ENCODE measurements at regions not wholly inside any gene's neighbourhood (a gene's known extent, or its start where the extent isn't known, plus 50 kb on each side); places are given as distances from the start of the nearest gene placed in this dataset.

GRCh38 chrX:95885074-95885473 is 799.6 kb upstream of the DIAPH2 start:
- Histone ChIP-seq H2AFZ (ENCODE audit: low read length) (no peak overlapping the region), H3K14ac (ENCODE audit: insufficient read length) (no peak overlapping the region), H3K36me3 (ENCODE audit: control insufficient read depth in 2 of 4, insufficient read depth in 4 of 4, low read length in 3 of 4) (no peaks in the 10 kb centered on the region), H3K79me1 (ENCODE audit: low read depth, low read length) (no peaks in the 10 kb centered on the region), H2BK12ac (ENCODE audit: low read depth, low read length) (no peak overlapping the region), H3K18ac (ENCODE audit: extremely low read depth, low read length) (no peak overlapping the region), H3K27me3 (replicated peaks in 1 of 4; ENCODE audit: control insufficient read depth in 3 of 4, extremely low read depth in 1 of 4, insufficient read depth in 3 of 4, low read length in 3 of 4) (no peaks in the 10 kb centered on the region), H4K20me1 (replicated peaks in 1 of 2; ENCODE audit: control insufficient read depth in 1 of 2, insufficient read depth in 2 of 2, low read length in 2 of 2) (no peaks in the 10 kb centered on the region), H2BK120ac (replicated peaks; ENCODE audit: low read depth, low read length) (no peak overlapping the region), H3K23me2 (ENCODE audit: low read depth, low read length) (no peaks in the 10 kb centered on the region), H2AK5ac (ENCODE audit: low read depth, low read length) (no peak overlapping the region), H3K79me2 (ENCODE audit: control insufficient read depth in 1 of 2, insufficient read depth in 2 of 2, low read length in 2 of 2) (no peaks in the 10 kb centered on the region), H3K4me1 (replicated peaks in 1 of 4; ENCODE audit: control insufficient read depth in 3 of 4, insufficient read depth in 4 of 4, low read length in 3 of 4) (no peaks in the 10 kb centered on the region), H2BK15ac (ENCODE audit: low read length) (no peak overlapping the region), H3K23ac (ENCODE audit: insufficient read length) (no peak overlapping the region), H3K4ac (replicated peaks; ENCODE audit: insufficient read length, low read depth, low read length) (no peak overlapping the region), H4K5ac (ENCODE audit: insufficient read length, low read depth, low read length) (no peak overlapping the region), H3K9me3 (ENCODE audit: insufficient read depth in 2 of 2, low read depth in 1 of 2, low read length in 1 of 2) (no peaks in the 10 kb centered on the region), H2BK5ac (ENCODE audit: low read depth, low read length) (no peak overlapping the region), H4K91ac (replicated peaks; ENCODE audit: insufficient read length, low read length) (no peak overlapping the region), H3K4me2 (ENCODE audit: insufficient read depth in 1 of 2, low read depth in 2 of 2, low read length in 2 of 2) (no peak overlapping the region), H3K4me3 (ENCODE audit: extremely low read depth in 1 of 4, insufficient read depth in 2 of 4, low read depth in 3 of 4, low read length in 4 of 4) (no peak overlapping the region), H3K27ac (ENCODE audit: low read depth, low read length) (no peak overlapping the region), H2BK20ac (ENCODE audit: low read length) (no peak overlapping the region), H3K56ac (replicated peaks; ENCODE audit: insufficient read length, low read depth, low read length) (no peak overlapping the region), H3K9ac (replicated peaks in 1 of 4; ENCODE audit: extremely low read depth in 1 of 4, low read depth in 3 of 4, low read length in 3 of 4) (no peak overlapping the region), H4K8ac (ENCODE audit: extremely low read depth, insufficient read depth, low read length) (no peak overlapping the region)
- 87% methylated on average over 3 of the region's 3 CpGs; no CpG with 5 or more reads in 1 of the 2 experiments for WGBS, 2 experiments (ENCODE audit: extremely low coverage in 1 of 2, insufficient coverage in 1 of 2, insufficient read length in 1 of 2, insufficient replicate concordance in 2 of 2, low coverage in 1 of 2, low lambda C conversion rate in 2 of 2, missing lambda C conversion rate in 1 of 2)
- DNase-seq (ENCODE audit: low read depth in 1 of 2, low spot score in 2 of 2), result no peak
- POLR2A ChIA-PET (ENCODE audit: partially characterized antibody), result no interaction called here
- no peak for FAIRE-seq
- CTCF ChIA-PET (ENCODE audit: partially characterized antibody), result interaction anchor here (0.9 kb wide), 1 partner anchor 18 kb away, joined by 3 read pairs; no protein-coding TSS in a partner anchor
- TF ChIP-seq USF2 (IDR thresholded peaks at IDR 0.05; ENCODE audit: low read length), result no peak
- TF ChIP-seq KDM1A (IDR thresholded peaks at IDR 0.05; ENCODE audit: borderline replicate concordance, low read length), result no peak
- TF ChIP-seq SUZ12 (IDR thresholded peaks at IDR 0.05; ENCODE audit: low read length), result no peak
- no peak for TF ChIP-seq NANOG (IDR thresholded peaks at IDR 0.05; ENCODE audit: insufficient read depth, low read depth, low read length, poor library complexity, severe bottlenecking)
- no peak for TF ChIP-seq ASH2L (IDR thresholded peaks at IDR 0.05; ENCODE audit: low read length)
- TF ChIP-seq CBX8 (IDR thresholded peaks at IDR 0.05; ENCODE audit: borderline replicate concordance, low read depth, low read length), result no peak
- no peak for TF ChIP-seq BCL11A (IDR thresholded peaks at IDR 0.05; ENCODE audit: low read depth in 2 of 2, low read length in 2 of 2)
- TF ChIP-seq BACH1 (IDR thresholded peaks at IDR 0.05; ENCODE audit: low read length), result no peak
- TF ChIP-seq SIRT6 (IDR thresholded peaks at IDR 0.05; ENCODE audit: low read length), result no peak
- TF ChIP-seq RFX5 (IDR thresholded peaks at IDR 0.05; ENCODE audit: borderline replicate concordance, low read depth, low read length), result no peak
- no peak for TF ChIP-seq NRF1 (IDR thresholded peaks at IDR 0.05; ENCODE audit: low read depth, low read length)
- no peak for TF ChIP-seq RBBP5 (IDR thresholded peaks at IDR 0.05; ENCODE audit: borderline replicate concordance, low read depth, low read length)

All from H1 (cell line).